GM21381 (cell line): ENCODE measurements at regions not wholly inside any gene's neighbourhood (a gene's known extent, or its start where the extent isn't known, plus 50 kb on each side); places are given as distances from the start of the nearest gene placed in this dataset.

ENCODE experiments used
- ATAC-seq: cut with Tn5 transposase; IDR thresholded peaks from one replicate; pipeline ENCODE4 v1.9.1; 2021; ENCODE audit warnings: mild to moderate bottlenecking, moderate library complexity; ENCODE audit not compliant: unreplicated experiment

GRCh38 chr2:189364607-189365006 lies 76.7 kb upstream of the WDR75 start:
- ATAC-seq: no peak

- ATAC-seq: no peak
Observed at GRCh38 chr2:189366349-189366748, 74.9 kb upstream of the WDR75 start.

GRCh38 chr2:189367343-189367742 lies 73.9 kb upstream of the WDR75 start:
- ATAC-seq: no peak

- ATAC-seq: no peak
Observed at GRCh38 chr2:189369566-189369965, 71.7 kb upstream of the WDR75 start.

GRCh38 chr2:189370719-189371118 lies 70.6 kb upstream of the WDR75 start:
- no peak for ATAC-seq

GRCh38 chr2:189372688-189373257 lies 68.5 kb upstream of the WDR75 start:
- no peak for ATAC-seq

GRCh38 chr2:189374481-189374880 lies 66.8 kb upstream of the WDR75 start:
- ATAC-seq: no peak

- no peak for ATAC-seq
Observed at GRCh38 chr2:189375842-189376241, 65.4 kb upstream of the WDR75 start.

- ATAC-seq: no peak
Observed at GRCh38 chr2:189379287-189379630, 62.0 kb upstream of the WDR75 start.

- ATAC-seq: no peak
Observed at GRCh38 chr2:189379731-189380261, 61.5 kb upstream of the WDR75 start.

GRCh38 chr2:189382668-189383067 lies 58.6 kb upstream of the WDR75 start:
- no peak for ATAC-seq

GRCh38 chr2:189386741-189387140 lies 54.5 kb upstream of the WDR75 start:
- ATAC-seq: no peak

- ATAC-seq: no peak
Observed at GRCh38 chr2:189391201-189391600, 50.1 kb upstream of the WDR75 start.
